ENCODE measurements at regions not wholly inside any gene's neighbourhood (a gene's known extent, or its start where the extent isn't known, plus 50 kb on each side); places are given as distances from the start of the nearest gene placed in this dataset.
"Not testable (repeated sequence)": the region's sequence is repeated elsewhere in the genome, so short reads cannot be mapped to it uniquely, and the experiment has no call there.

- 83% methylated on average over 3 of the region's 3 CpGs for WGBS
- Histone ChIP-seq H3K4me3 (ENCODE audit: low read depth, low read length) (no peak overlapping the region), H3K36me3 (ENCODE audit: insufficient read depth) (no peaks in the 10 kb centered on the region), H3K27ac (ENCODE audit: low read depth) (no peak overlapping the region), H3K4me1 (ENCODE audit: insufficient read depth) (no peaks in the 10 kb centered on the region)
- no peak for DNase-seq (ENCODE audit: extremely low spot score)
Observed at GRCh38 chr18:38807915-38808314, 1242.3 kb upstream of the CELF4 start.

- WGBS: 58% methylated on average over 1 of the region's 1 CpG
- H3K36me3 ChIP-seq (ENCODE audit: insufficient read depth): no peaks in the 10 kb centered on the region
- H3K27ac ChIP-seq (ENCODE audit: low read depth): no peak overlapping the region
- H3K4me1 ChIP-seq (ENCODE audit: insufficient read depth): no peaks in the 10 kb centered on the region
- H3K4me3 ChIP-seq (ENCODE audit: low read depth, low read length): no peak overlapping the region
- no peak for DNase-seq (ENCODE audit: extremely low spot score)
Observed at GRCh38 chr18:38805256-38805655, 1239.7 kb upstream of the CELF4 start.

GRCh38 chr18:38801640-38802039, 1236.0 kb upstream of the CELF4 start:
- H3K36me3 ChIP-seq (ENCODE audit: insufficient read depth): no peaks in the 10 kb centered on the region
- no peaks in the 10 kb centered on the region for H3K4me1 ChIP-seq (ENCODE audit: insufficient read depth)
- H3K4me3 ChIP-seq (ENCODE audit: low read depth, low read length): no peak overlapping the region
- no peak overlapping the region for H3K27ac ChIP-seq (ENCODE audit: low read depth)
- no peak for DNase-seq (ENCODE audit: extremely low spot score)
- WGBS: 54% methylated on average over 2 of the region's 2 CpGs

- Histone ChIP-seq H3K4me3 (ENCODE audit: low read depth, low read length) (no peak overlapping the region), H3K4me1 (ENCODE audit: insufficient read depth) (no peaks in the 10 kb centered on the region), H3K27ac (ENCODE audit: low read depth) (no peak overlapping the region), H3K36me3 (ENCODE audit: insufficient read depth) (no peaks in the 10 kb centered on the region)
- DNase-seq (ENCODE audit: extremely low spot score): no peak
- WGBS: 76% methylated on average over 1 of the region's 1 CpG
Observed at GRCh38 chr18:38796762-38797161, 1231.2 kb upstream of the CELF4 start.

- H3K27ac ChIP-seq (ENCODE audit: low read depth): no peak overlapping the region
- H3K4me1 ChIP-seq (ENCODE audit: insufficient read depth): no peaks in the 10 kb centered on the region
- no peaks in the 10 kb centered on the region for H3K36me3 ChIP-seq (ENCODE audit: insufficient read depth)
- no peak overlapping the region for H3K4me3 ChIP-seq (ENCODE audit: low read depth, low read length)
- DNase-seq (ENCODE audit: extremely low spot score): no peak
- WGBS: 83% methylated on average over 6 of the region's 6 CpGs
Observed at GRCh38 chr18:38792731-38793130, 1227.1 kb upstream of the CELF4 start.

- DNase-seq (ENCODE audit: extremely low spot score): no peak
- 79% methylated on average over 1 of the region's 1 CpG for WGBS
- H3K27ac ChIP-seq (ENCODE audit: low read depth): no peak overlapping the region
- no peaks in the 10 kb centered on the region for H3K4me1 ChIP-seq (ENCODE audit: insufficient read depth)
- no peaks in the 10 kb centered on the region for H3K36me3 ChIP-seq (ENCODE audit: insufficient read depth)
- no peak overlapping the region for H3K4me3 ChIP-seq (ENCODE audit: low read depth, low read length)
Observed at GRCh38 chr18:38790786-38791185, 1225.2 kb upstream of the CELF4 start.

GRCh38 chr18:38790303-38790702, 1224.7 kb upstream of the CELF4 start:
- H3K4me1 ChIP-seq (ENCODE audit: insufficient read depth): no peaks in the 10 kb centered on the region
- H3K4me3 ChIP-seq (ENCODE audit: low read depth, low read length): no peak overlapping the region
- no peak overlapping the region for H3K27ac ChIP-seq (ENCODE audit: low read depth)
- no peaks in the 10 kb centered on the region for H3K36me3 ChIP-seq (ENCODE audit: insufficient read depth)
- DNase-seq (ENCODE audit: extremely low spot score): no peak
- 70% methylated on average over 1 of the region's 1 CpG for WGBS

- H3K36me3 ChIP-seq (ENCODE audit: insufficient read depth): no peaks in the 10 kb centered on the region
- no peak overlapping the region for H3K4me3 ChIP-seq (ENCODE audit: low read depth, low read length)
- no peak overlapping the region for H3K27ac ChIP-seq (ENCODE audit: low read depth)
- DNase-seq (ENCODE audit: extremely low spot score): no peak
- WGBS: 13% methylated on average over 1 of the region's 1 CpG
- no peaks in the 10 kb centered on the region for H3K4me1 ChIP-seq (ENCODE audit: insufficient read depth)
Observed at GRCh38 chr18:38789141-38789540, 1223.5 kb upstream of the CELF4 start.

- DNase-seq (ENCODE audit: extremely low spot score): no peak
- no peak overlapping the region for H3K4me3 ChIP-seq (ENCODE audit: low read depth, low read length)
- no peaks in the 10 kb centered on the region for H3K36me3 ChIP-seq (ENCODE audit: insufficient read depth)
- no peaks in the 10 kb centered on the region for H3K4me1 ChIP-seq (ENCODE audit: insufficient read depth)
- WGBS: 60% methylated on average over 1 of the region's 1 CpG
- no peak overlapping the region for H3K27ac ChIP-seq (ENCODE audit: low read depth)
Observed at GRCh38 chr18:38786906-38787305, 1221.3 kb upstream of the CELF4 start.

- DNase-seq (ENCODE audit: extremely low spot score); H3K4me1 ChIP-seq (ENCODE audit: insufficient read depth); H3K4me3 ChIP-seq (ENCODE audit: low read depth, low read length); H3K27ac ChIP-seq (ENCODE audit: low read depth); H3K36me3 ChIP-seq (ENCODE audit: insufficient read depth): not testable (repeated sequence)
- 92% methylated on average over 1 of the region's 1 CpG for WGBS
Observed at GRCh38 chr18:38771620-38772019, 1206.0 kb upstream of the CELF4 start.

GRCh38 chr18:38768504-38768903, 1202.9 kb upstream of the CELF4 start:
- WGBS: 96% methylated on average over 1 of the region's 1 CpG
- Histone ChIP-seq H3K27ac (ENCODE audit: low read depth) (no peak overlapping the region), H3K4me1 (ENCODE audit: insufficient read depth) (no peaks in the 10 kb centered on the region), H3K36me3 (ENCODE audit: insufficient read depth) (no peaks in the 10 kb centered on the region), H3K4me3 (ENCODE audit: low read depth, low read length) (no peak overlapping the region)
- DNase-seq (ENCODE audit: extremely low spot score): no peak

- Histone ChIP-seq H3K36me3 (ENCODE audit: insufficient read depth) (no peaks in the 10 kb centered on the region), H3K4me1 (ENCODE audit: insufficient read depth) (no peaks in the 10 kb centered on the region), H3K27ac (ENCODE audit: low read depth) (no peak overlapping the region), H3K4me3 (ENCODE audit: low read depth, low read length) (no peak overlapping the region)
- WGBS: 94% methylated on average over 1 of the region's 1 CpG
- no peak for DNase-seq (ENCODE audit: extremely low spot score)
Observed at GRCh38 chr18:38759457-38759856, 1193.9 kb upstream of the CELF4 start.

- 87% methylated on average over 2 of the region's 2 CpGs for WGBS
Observed at GRCh38 chr18:38756436-38756835, 1190.8 kb upstream of the CELF4 start.

GRCh38 chr18:38752430-38752829, 1186.8 kb upstream of the CELF4 start:
- WGBS: 35% methylated on average over 1 of the region's 1 CpG
- no peaks in the 10 kb centered on the region for H3K36me3 ChIP-seq (ENCODE audit: insufficient read depth)
- no peak overlapping the region for H3K4me3 ChIP-seq (ENCODE audit: low read depth, low read length)
- H3K4me1 ChIP-seq (ENCODE audit: insufficient read depth): no peaks in the 10 kb centered on the region
- no peak for DNase-seq (ENCODE audit: extremely low spot score)
- no peak overlapping the region for H3K27ac ChIP-seq (ENCODE audit: low read depth)

More at GRCh38 chr18:38756436-38756835, 1190.8 kb upstream of the CELF4 start:
- H3K4me1 ChIP-seq (ENCODE audit: insufficient read depth): no peaks in the 10 kb centered on the region
- no peaks in the 10 kb centered on the region for H3K36me3 ChIP-seq (ENCODE audit: insufficient read depth)
- H3K27ac ChIP-seq (ENCODE audit: low read depth): no peak overlapping the region
- no peak for DNase-seq (ENCODE audit: extremely low spot score)
- no peak overlapping the region for H3K4me3 ChIP-seq (ENCODE audit: low read depth, low read length)

GRCh38 chr18:38751898-38752297, 1186.3 kb upstream of the CELF4 start:
- H3K4me1 ChIP-seq (ENCODE audit: insufficient read depth): no peaks in the 10 kb centered on the region
- no peaks in the 10 kb centered on the region for H3K36me3 ChIP-seq (ENCODE audit: insufficient read depth)
- 21% methylated on average over 8 of the region's 8 CpGs for WGBS
- no peak overlapping the region for H3K27ac ChIP-seq (ENCODE audit: low read depth)
- DNase-seq (ENCODE audit: extremely low spot score): no peak
- H3K4me3 ChIP-seq (ENCODE audit: low read depth, low read length): no peak overlapping the region
